AG04449 (cell line): ENCODE measurements at regions not wholly inside any gene's neighbourhood (a gene's known extent, or its start where the extent isn't known, plus 50 kb on each side); places are given as distances from the start of the nearest gene placed in this dataset.

Source experiments
- CTCF ChIA-PET: fragments of 350-600 bp; formaldehyde crosslinking; extraction: SDS; loops from one replicate; lab custom pipeline; 2021; ENCODE audit warnings: antibody characterized with exemption; lab: Yijun Ruan, JAX
- POLR2A ChIA-PET: fragments of 400-600, 350-600 bp; formaldehyde crosslinking; extraction: SDS; loops from one replicate; lab custom pipeline; 2020; ENCODE audit warnings: antibody characterized with exemption, inconsistent platforms; lab: Yijun Ruan, JAX
- DNase-seq: peaks from one replicate; pipeline ENCODE4 v3.0.0-alpha.2; 2010; ENCODE audit warnings: low read depth, low spot score
- H3K4me3 ChIP-seq: 2 replicates; pipeline ENCODE4 v1.5.1; 2011; ENCODE audit warnings: low read depth, mild to moderate bottlenecking, control low read depth, low read length
- TF ChIP-seq, protein P1 (sequence below): IDR thresholded peaks from one replicate; pipeline ENCODE4 v1.5.1; 2011; ENCODE audit warnings: mild to moderate bottlenecking, moderate library complexity, low read length, control low read depth, inconsistent platforms; ENCODE audit not compliant: insufficient read depth; ENCODE audit errors: missing control alignments

DNA sequence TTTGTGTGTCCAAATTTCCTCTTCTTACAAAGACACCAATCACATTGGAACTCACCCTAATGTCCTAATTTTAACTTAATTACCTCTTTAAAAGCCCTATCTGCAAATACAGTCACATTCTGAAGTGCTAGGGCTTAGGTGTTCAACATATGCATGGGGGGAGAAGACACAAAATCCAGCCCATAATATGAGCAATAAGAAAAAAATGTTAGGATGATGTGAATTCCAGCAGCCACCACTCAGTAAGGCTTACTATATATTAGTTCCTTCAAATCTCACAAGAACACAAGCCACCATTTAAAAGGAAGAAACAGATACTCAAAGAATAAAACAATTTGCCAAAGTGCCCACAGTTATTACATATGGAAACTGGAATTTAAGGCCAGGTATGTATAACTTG, 285.7 kb downstream of the EPHA4 start:
- TF ChIP-seq, protein P1, sequence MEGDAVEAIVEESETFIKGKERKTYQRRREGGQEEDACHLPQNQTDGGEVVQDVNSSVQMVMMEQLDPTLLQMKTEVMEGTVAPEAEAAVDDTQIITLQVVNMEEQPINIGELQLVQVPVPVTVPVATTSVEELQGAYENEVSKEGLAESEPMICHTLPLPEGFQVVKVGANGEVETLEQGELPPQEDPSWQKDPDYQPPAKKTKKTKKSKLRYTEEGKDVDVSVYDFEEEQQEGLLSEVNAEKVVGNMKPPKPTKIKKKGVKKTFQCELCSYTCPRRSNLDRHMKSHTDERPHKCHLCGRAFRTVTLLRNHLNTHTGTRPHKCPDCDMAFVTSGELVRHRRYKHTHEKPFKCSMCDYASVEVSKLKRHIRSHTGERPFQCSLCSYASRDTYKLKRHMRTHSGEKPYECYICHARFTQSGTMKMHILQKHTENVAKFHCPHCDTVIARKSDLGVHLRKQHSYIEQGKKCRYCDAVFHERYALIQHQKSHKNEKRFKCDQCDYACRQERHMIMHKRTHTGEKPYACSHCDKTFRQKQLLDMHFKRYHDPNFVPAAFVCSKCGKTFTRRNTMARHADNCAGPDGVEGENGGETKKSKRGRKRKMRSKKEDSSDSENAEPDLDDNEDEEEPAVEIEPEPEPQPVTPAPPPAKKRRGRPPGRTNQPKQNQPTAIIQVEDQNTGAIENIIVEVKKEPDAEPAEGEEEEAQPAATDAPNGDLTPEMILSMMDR = no peak
- POLR2A ChIA-PET = no interaction called here
- H3K4me3 ChIP-seq = no peak overlapping the region
- CTCF ChIA-PET = no interaction called here
- DNase-seq = no peak

DNA sequence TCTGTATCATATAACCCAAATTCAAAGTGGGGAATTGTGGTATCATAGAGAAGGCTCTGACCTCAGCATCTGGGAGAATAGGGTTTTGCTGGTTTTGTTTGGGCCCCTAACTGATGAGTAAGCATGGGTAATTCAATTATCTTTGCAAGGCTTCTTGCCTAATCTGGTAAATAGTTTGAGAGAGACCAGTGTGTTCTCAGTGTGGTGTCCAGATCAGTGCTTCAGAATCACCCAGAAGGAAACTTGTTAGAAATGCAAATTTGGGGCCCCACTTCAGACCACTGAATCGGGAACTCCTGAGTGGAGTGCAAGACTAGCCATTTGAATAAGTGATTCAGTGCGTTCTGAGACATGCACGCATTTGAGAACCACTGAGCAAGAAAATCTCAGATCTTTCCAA, 282.7 kb downstream of the EPHA4 start:
- ChIA-PET POLR2A (no interaction called here), CTCF (no interaction called here)
- no peak overlapping the region for H3K4me3 ChIP-seq
- DNase-seq = no peak
- TF ChIP-seq, protein P1 = no peak

DNA sequence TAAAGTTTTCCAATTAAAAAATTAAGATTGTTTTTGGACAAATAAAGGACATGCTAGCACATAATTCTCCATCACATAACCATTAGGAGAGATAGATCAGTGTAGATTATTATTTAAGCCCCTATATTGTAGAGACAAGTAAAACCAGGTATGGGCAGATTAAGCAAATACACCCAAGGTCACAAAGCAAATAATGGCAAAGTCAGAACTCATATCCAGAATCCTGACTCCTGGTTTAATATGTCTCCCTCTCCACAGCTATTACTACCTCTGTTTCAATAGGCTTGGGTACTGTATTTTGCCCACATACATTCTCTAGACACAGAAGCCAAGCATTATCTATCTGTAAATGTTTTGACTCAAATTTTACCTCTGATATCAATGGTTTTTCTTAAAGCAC, 282.3 kb downstream of the EPHA4 start:
- POLR2A ChIA-PET = no interaction called here
- H3K4me3 ChIP-seq = no peak overlapping the region
- CTCF ChIA-PET = no interaction called here
- no peak for DNase-seq
- TF ChIP-seq, protein P1 = no peak

DNA sequence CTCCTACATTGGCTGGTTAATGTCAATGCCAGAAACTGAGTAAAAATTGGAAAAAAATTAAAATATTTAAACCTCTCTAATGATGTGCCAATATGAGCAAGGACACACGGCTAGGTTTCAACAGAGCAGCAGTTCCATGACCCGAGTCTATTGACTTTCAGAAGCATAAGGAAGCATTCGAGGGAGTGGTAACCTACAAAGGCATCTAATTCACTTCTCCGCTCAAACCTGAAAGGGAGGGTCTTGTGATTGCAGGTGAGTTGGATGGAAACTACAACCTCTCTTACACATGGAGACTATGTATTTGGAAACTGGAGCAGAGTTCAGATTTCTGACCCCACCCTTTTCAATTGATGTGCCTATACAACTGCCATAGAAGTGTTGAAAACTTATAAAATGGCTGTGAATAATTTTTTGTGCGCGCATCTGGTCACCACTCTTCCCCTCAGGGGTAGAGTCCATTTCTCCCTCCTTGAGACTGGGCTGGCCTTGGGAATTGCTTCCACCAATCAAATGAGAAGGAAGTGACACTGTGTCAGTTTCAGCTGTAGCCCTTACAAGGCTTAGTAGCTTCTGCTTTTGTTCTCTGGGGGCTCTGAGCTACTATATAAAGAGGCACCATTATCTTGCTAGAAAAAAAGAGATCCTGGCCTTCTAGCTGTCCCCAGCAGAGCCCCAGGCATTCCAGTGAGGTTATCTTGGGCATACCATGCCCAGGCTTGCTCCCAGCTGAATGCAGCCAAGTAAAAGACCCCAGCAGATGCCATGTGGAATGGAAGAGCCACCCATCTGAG, 278.0 kb downstream of the EPHA4 start:
- TF ChIP-seq, protein P1 = no peak
- no peak overlapping the region for H3K4me3 ChIP-seq
- ChIA-PET CTCF (no interaction called here), POLR2A (no interaction called here)
- no peak for DNase-seq

DNA sequence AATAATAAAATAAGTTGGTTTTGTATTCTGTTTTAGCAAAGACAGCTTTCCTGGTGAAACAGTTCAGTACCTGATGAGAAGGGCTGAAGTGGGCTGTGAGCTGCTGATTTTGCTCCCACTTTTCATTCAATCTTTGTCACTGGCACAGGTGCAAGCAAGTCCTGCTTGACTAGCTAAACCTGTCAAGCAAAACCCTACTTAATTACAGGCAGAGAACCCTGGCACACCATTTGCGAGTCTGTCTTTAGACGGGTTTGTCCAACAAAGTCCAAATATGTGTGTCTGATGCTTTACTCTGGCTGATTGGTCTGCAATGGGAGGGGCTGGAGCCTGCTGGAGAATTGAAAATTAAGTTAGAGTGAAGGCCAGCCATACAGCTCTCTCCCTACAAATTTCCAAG, 267.2 kb downstream of the EPHA4 start:
- TF ChIP-seq, protein P1 = no peak
- no peak overlapping the region for H3K4me3 ChIP-seq
- no peak for DNase-seq
- ChIA-PET POLR2A (no interaction called here), CTCF (interaction anchor here (0.7 kb wide), 1 partner anchor 543 kb away, joined by 3 read pairs; no protein-coding TSS in a partner anchor)

DNA sequence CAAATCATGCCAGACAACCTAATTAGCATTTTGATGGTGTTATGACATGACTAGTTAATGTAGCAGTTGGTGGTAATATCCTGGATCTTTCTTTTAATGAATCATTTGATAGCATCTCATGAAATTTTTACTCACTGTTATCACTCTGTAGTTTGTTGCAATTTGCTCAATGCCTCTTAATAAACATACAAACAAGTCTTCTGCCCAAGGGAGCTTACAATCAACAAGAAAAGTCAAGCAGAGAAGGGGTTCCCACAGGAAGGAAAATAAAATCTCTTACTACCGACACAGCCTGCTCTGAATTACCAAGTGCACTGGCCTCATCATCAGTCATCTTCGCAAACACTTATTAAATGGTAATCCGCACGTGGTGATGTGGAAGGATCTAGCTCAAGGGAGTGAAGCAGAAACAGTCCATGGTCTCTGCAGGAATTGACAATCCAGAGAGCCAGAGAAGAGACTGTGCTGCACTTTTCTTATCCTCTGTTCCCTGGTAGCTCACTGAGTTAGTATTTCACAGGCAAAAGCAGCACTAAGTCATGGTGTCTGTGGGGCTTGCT, 263.5 kb downstream of the EPHA4 start:
- ChIA-PET POLR2A (no interaction called here), CTCF (no interaction called here)
- TF ChIP-seq, protein P1 = no peak
- DNase-seq = no peak
- no peak overlapping the region for H3K4me3 ChIP-seq
